ENCODE measurements at regions not wholly inside any gene's neighbourhood (a gene's known extent, or its start where the extent isn't known, plus 50 kb on each side); places are given as distances from the start of the nearest gene placed in this dataset.

- no peak for TF ChIP-seq REST (IDR thresholded peaks at IDR 0.05; ENCODE audit: insufficient replicate concordance, low read depth)
- TF ChIP-seq GABPA (IDR thresholded peaks at IDR 0.05; ENCODE audit: low read depth) = no peak
- TF ChIP-seq POLR2AphosphoS5 (IDR thresholded peaks at IDR 0.05; ENCODE audit: low read depth) = no peak
- TF ChIP-seq CTCF (IDR thresholded peaks at IDR 0.05; ENCODE audit: insufficient read depth, low read length) = no peak
- H3K4me3 ChIP-seq (replicated peaks; ENCODE audit: insufficient read depth, low read length) = no peak overlapping the region
These were observed 92.8 kb upstream of the RASEF start for GRCh38 chr9:83155733-83156132.

GRCh38 chr9:83154821-83155220 lies 91.9 kb upstream of the RASEF start:
- DNase-seq (ENCODE audit: low read depth in 1 of 2, low spot score in 1 of 2) = no peak

More at GRCh38 chr9:83155733-83156132, 92.8 kb upstream of the RASEF start:
- DNase-seq (ENCODE audit: low read depth in 1 of 2, low spot score in 1 of 2) = no peak
- Histone ChIP-seq H3K27ac (replicated peaks) (no peak overlapping the region), H3K27me3 (ENCODE audit: insufficient read depth, poor library complexity, severe bottlenecking) (no peaks in the 10 kb centered on the region)

GRCh38 chr9:83154087-83154736 lies 91.3 kb upstream of the RASEF start:
- TF ChIP-seq REST (IDR thresholded peaks at IDR 0.05; ENCODE audit: insufficient replicate concordance, low read depth) = no peak
- TF ChIP-seq POLR2AphosphoS5 (IDR thresholded peaks at IDR 0.05; ENCODE audit: low read depth) = no peak
- no peak for TF ChIP-seq CTCF (IDR thresholded peaks at IDR 0.05; ENCODE audit: insufficient read depth, low read length)
- TF ChIP-seq GABPA (IDR thresholded peaks at IDR 0.05; ENCODE audit: low read depth) = no peak
- no peak for TF ChIP-seq SPI1 (IDR thresholded peaks at IDR 0.05; ENCODE audit: borderline replicate concordance, low read depth)
- no peak overlapping the region for H3K27ac ChIP-seq (replicated peaks)
- no peak overlapping the region for H3K4me3 ChIP-seq (replicated peaks; ENCODE audit: insufficient read depth, low read length)
- DNase-seq (ENCODE audit: low read depth in 1 of 2, low spot score in 1 of 2) = no peak
- H3K27me3 ChIP-seq (ENCODE audit: insufficient read depth, poor library complexity, severe bottlenecking) = no peaks in the 10 kb centered on the region

More at GRCh38 chr9:83154821-83155220, 91.9 kb upstream of the RASEF start:
- Histone ChIP-seq H3K4me3 (replicated peaks; ENCODE audit: insufficient read depth, low read length) (no peak overlapping the region), H3K27ac (replicated peaks) (no peak overlapping the region), H3K27me3 (ENCODE audit: insufficient read depth, poor library complexity, severe bottlenecking) (no peaks in the 10 kb centered on the region)
- TF ChIP-seq GABPA (IDR thresholded peaks at IDR 0.05; ENCODE audit: low read depth) (no peak), CTCF (IDR thresholded peaks at IDR 0.05; ENCODE audit: insufficient read depth, low read length) (no peak)

- H3K27me3 ChIP-seq (ENCODE audit: insufficient read depth, poor library complexity, severe bottlenecking) = no peaks in the 10 kb centered on the region
- no peak overlapping the region for H3K27ac ChIP-seq (replicated peaks)
- no peak overlapping the region for H3K4me3 ChIP-seq (replicated peaks; ENCODE audit: insufficient read depth, low read length)
- no peak for DNase-seq (ENCODE audit: low read depth in 1 of 2, low spot score in 1 of 2)
- TF ChIP-seq CTCF (IDR thresholded peaks at IDR 0.05; ENCODE audit: insufficient read depth, low read length) (no peak), SPI1 (IDR thresholded peaks at IDR 0.05; ENCODE audit: borderline replicate concordance, low read depth) (no peak), GABPA (IDR thresholded peaks at IDR 0.05; ENCODE audit: low read depth) (no peak), POLR2AphosphoS5 (IDR thresholded peaks at IDR 0.05; ENCODE audit: low read depth) (no peak), REST (IDR thresholded peaks at IDR 0.05; ENCODE audit: insufficient replicate concordance, low read depth) (no peak)
These were observed 90.1 kb upstream of the RASEF start for GRCh38 chr9:83153030-83153429.
